GM12864 (cell line): ENCODE measurements at regions not wholly inside any gene's neighbourhood (a gene's known extent, or its start where the extent isn't known, plus 50 kb on each side); places are given as distances from the start of the nearest gene placed in this dataset.

Experiments
- DNase-seq: peaks from one replicate; pipeline ENCODE4 v3.0.0-alpha.2; 2011; ENCODE audit warnings: low read depth
- H3K4me3 ChIP-seq: 2 replicates; pipeline ENCODE4 v1.5.1; 2011; ENCODE audit warnings: mild to moderate bottlenecking, low read depth, low read length, control low read depth
- CTCF ChIP-seq: IDR thresholded peaks from 2 replicates; pipeline ENCODE4 v1.5.1; 2011; ENCODE audit warnings: low read depth, mild to moderate bottlenecking, moderate library complexity, low read length, control low read depth, inconsistent platforms; ENCODE audit errors: missing control alignments

- TF ChIP-seq CTCF, result no peak
- no peak for DNase-seq
- no peak overlapping the region for H3K4me3 ChIP-seq
Observed at GRCh38 chr12:114976959-114977358, 293.0 kb upstream of the TBX3 start.

- no peak for TF ChIP-seq CTCF
- DNase-seq, result no peak
- no peak overlapping the region for H3K4me3 ChIP-seq
Observed at GRCh38 chr12:114976372-114976771, 292.4 kb upstream of the TBX3 start.

- no peak for DNase-seq
- TF ChIP-seq CTCF, result no peak
- no peak overlapping the region for H3K4me3 ChIP-seq
Observed at GRCh38 chr12:114975640-114976310, 291.8 kb upstream of the TBX3 start.

GRCh38 chr12:114974826-114975639 lies 291.1 kb upstream of the TBX3 start:
- no peak for TF ChIP-seq CTCF
- DNase-seq, result no peak
- no peak overlapping the region for H3K4me3 ChIP-seq

GRCh38 chr12:114974333-114974732 lies 290.4 kb upstream of the TBX3 start:
- TF ChIP-seq CTCF, result no peak
- H3K4me3 ChIP-seq, result no peak overlapping the region
- DNase-seq, result no peak

GRCh38 chr12:114968727-114969126 lies 284.8 kb upstream of the TBX3 start:
- DNase-seq, result no peak
- TF ChIP-seq CTCF, result no peak
- H3K4me3 ChIP-seq, result no peak overlapping the region

- TF ChIP-seq CTCF, result no peak
- DNase-seq, result no peak
- H3K4me3 ChIP-seq, result no peak overlapping the region
Observed at GRCh38 chr12:114967151-114967550, 283.2 kb upstream of the TBX3 start.
